ENCODE measurements at regions not wholly inside any gene's neighbourhood (a gene's known extent, or its start where the extent isn't known, plus 50 kb on each side); places are given as distances from the start of the nearest gene placed in this dataset.

- TF ChIP-seq CTCF (IDR thresholded peaks at IDR 0.05) (no peak), EP300 (IDR thresholded peaks at IDR 0.05) (no peak), POLR2A (IDR thresholded peaks at IDR 0.05) (no peak), POLR2AphosphoS5 (IDR thresholded peaks at IDR 0.05) (no peak)
These were observed 388.7 kb downstream of the MIAT start for GRCh38 chr22:27046086-27046485.

Data from suprapubic skin (tissue), 4 donors.